Adrenal gland (tissue), 5 donors: ENCODE measurements at regions not wholly inside any gene's neighbourhood (a gene's known extent, or its start where the extent isn't known, plus 50 kb on each side); places are given as distances from the start of the nearest gene placed in this dataset.

Experiments used
- CTCF ChIP-seq, 6 experiments: fragments of 450-650 bp in 4 of 6; fragments of 200-600 bp in 2 of 6; sonication (generic) in 1 of 6; IDR thresholded peaks; 1 replicate in 5 of 6; 2 replicates in 1 of 6; pipeline versions ENCODE4 v1.5.1 to v1.8.0; 2016 to 2021; ENCODE audit warnings: antibody characterized with exemption in 6 of 6, mild to moderate bottlenecking in 2 of 6, moderate library complexity in 1 of 6
- POLR2A ChIP-seq, 2 donors: fragments of 450-650 bp; IDR thresholded peaks; one replicate each; pipeline ENCODE4 v1.6.1; 2017; ENCODE audit warnings: antibody characterized with exemption in 2 of 2, mild to moderate bottlenecking in 2 of 2, moderate library complexity in 1 of 2
- donor health status: DM: no; HTN: no; CAD: no.

- no peak for TF ChIP-seq POLR2A (IDR thresholded peaks at IDR 0.05)
- no peak for TF ChIP-seq CTCF (IDR thresholded peaks at IDR 0.05)
Observed at GRCh38 chr2:216574046-216574445, 59.2 kb upstream of the IGFBP2 start.
